Endodermal cell (in vitro differentiated cells): ENCODE measurements at regions not wholly inside any gene's neighbourhood (a gene's known extent, or its start where the extent isn't known, plus 50 kb on each side); places are given as distances from the start of the nearest gene placed in this dataset.

ENCODE experiments used
- DNase-seq: peaks from one replicate; pipeline ENCODE4 v3.0.0-alpha.2; 2017
- H3K27ac ChIP-seq: 2 replicates; pipeline ENCODE4 v1.5.1; 2013; ENCODE audit warnings: mild to moderate bottlenecking, low read depth, low read length, moderate library complexity
- H3K27me3 ChIP-seq: 2 replicates; pipeline ENCODE4 v1.6.1; 2013; ENCODE audit warnings: mild to moderate bottlenecking, low read length, moderate library complexity; ENCODE audit not compliant: insufficient read depth, control insufficient read depth, poor library complexity, severe bottlenecking
- H3K36me3 ChIP-seq: 2 replicates; pipeline ENCODE4 v1.7.0; 2013; ENCODE audit warnings: mild to moderate bottlenecking, low read length, moderate library complexity; ENCODE audit not compliant: control insufficient read depth, insufficient read depth
- H3K4me1 ChIP-seq: one replicate; pipeline ENCODE4 v1.7.0; 2013; ENCODE audit warnings: low read length; ENCODE audit not compliant: control insufficient read depth, insufficient read depth
- H3K4me3 ChIP-seq: 2 replicates; pipeline ENCODE4 v1.5.1; 2013; ENCODE audit warnings: mild to moderate bottlenecking, low read length, moderate library complexity
- H3K9ac ChIP-seq: 2 replicates; pipeline ENCODE4 v1.6.1; 2013; ENCODE audit warnings: mild to moderate bottlenecking, low read length, moderate library complexity; ENCODE audit not compliant: poor library complexity, severe bottlenecking; ENCODE audit errors: extremely low read depth
- H3K9me3 ChIP-seq: 2 replicates; pipeline ENCODE4 v1.6.1; 2013; ENCODE audit warnings: mild to moderate bottlenecking, low read length, moderate library complexity; ENCODE audit not compliant: control insufficient read depth
- H3K27ac Mint-ChIP-seq: 2 replicates; pipeline ENCODE4 v1.8.0; 2020; ENCODE audit warnings: mixed read lengths
- H3K27me3 Mint-ChIP-seq: 2 replicates; pipeline ENCODE4 v1.8.0; 2021; ENCODE audit warnings: mild to moderate bottlenecking, mixed read lengths; ENCODE audit not compliant: insufficient read depth
- H3K36me3 Mint-ChIP-seq: 2 replicates; pipeline ENCODE4 v1.8.0; 2020; ENCODE audit warnings: low read depth, mixed read lengths
- H3K4me1 Mint-ChIP-seq: 2 replicates; pipeline ENCODE4 v1.8.0; 2020; ENCODE audit warnings: mixed read lengths
- H3K4me3 Mint-ChIP-seq: 2 replicates; pipeline ENCODE4 v1.8.0; 2020; ENCODE audit warnings: mild to moderate bottlenecking, moderate library complexity, mixed read lengths
- H3K9me3 Mint-ChIP-seq: 2 replicates; pipeline ENCODE4 v1.8.0; 2020; ENCODE audit warnings: mild to moderate bottlenecking, mixed read lengths
- WGBS, 2 experiments: methylation state at CpG; one replicate each; pipeline versions ENCODE4 v1.1.5 to v1.1.7; 2013; ENCODE audit warnings: missing lambda C conversion rate in 2 of 2, mixed read lengths in 1 of 2; ENCODE audit not compliant: insufficient coverage in 1 of 2, insufficient read length in 1 of 2; 5-methylcytosine and 5-hydroxymethylcytosine counted together
- TF ChIP-seq, protein P1 (sequence below): fragments of 200-600 bp; sonication (generic); conservative IDR thresholded peaks from 2 replicates; pipeline ENCODE4 v1.5.0; 2021; ENCODE audit warnings: antibody characterized with exemption, mild to moderate bottlenecking

DNA sequence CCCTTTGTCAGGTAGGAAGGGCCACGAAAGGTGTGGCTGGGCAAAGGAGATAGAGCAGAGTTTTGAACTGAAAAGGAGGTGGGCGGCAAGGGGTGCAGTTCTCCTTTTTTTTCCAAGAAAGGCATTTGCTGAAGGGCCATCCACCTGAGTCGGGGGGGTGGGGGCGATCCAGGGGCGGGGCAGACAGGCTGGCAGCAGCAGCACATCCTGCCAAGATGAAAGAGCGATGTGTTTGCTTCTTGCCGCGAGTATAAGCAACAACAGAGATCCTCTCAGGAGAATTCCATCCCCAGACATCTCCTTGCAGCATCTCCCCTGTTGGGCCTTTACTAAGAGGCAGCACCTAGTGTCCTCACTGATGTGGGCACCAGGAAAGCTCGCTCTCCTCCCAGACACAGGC is 516.5 kb downstream of the CD83 start:
- H3K4me1 Mint-ChIP-seq: peaks cover 20% of the 10 kb centered on the region
- no peak overlapping the region for H3K9ac ChIP-seq
- no peak overlapping the region for H3K27ac Mint-ChIP-seq
- WGBS, 2 experiments: 89 to 91% methylated on average over 5 to 9 of the region's 9 CpGs
- H3K4me1 ChIP-seq: peaks cover under 1% of the 10 kb centered on the region
- no peaks in the 10 kb centered on the region for H3K36me3 Mint-ChIP-seq
- H3K27ac ChIP-seq: no peak overlapping the region
- H3K4me3 Mint-ChIP-seq: no peak overlapping the region
- DNase-seq: no peak
- no peaks in the 10 kb centered on the region for H3K9me3 Mint-ChIP-seq
- no peaks in the 10 kb centered on the region for H3K27me3 ChIP-seq
- TF ChIP-seq, protein P1, sequence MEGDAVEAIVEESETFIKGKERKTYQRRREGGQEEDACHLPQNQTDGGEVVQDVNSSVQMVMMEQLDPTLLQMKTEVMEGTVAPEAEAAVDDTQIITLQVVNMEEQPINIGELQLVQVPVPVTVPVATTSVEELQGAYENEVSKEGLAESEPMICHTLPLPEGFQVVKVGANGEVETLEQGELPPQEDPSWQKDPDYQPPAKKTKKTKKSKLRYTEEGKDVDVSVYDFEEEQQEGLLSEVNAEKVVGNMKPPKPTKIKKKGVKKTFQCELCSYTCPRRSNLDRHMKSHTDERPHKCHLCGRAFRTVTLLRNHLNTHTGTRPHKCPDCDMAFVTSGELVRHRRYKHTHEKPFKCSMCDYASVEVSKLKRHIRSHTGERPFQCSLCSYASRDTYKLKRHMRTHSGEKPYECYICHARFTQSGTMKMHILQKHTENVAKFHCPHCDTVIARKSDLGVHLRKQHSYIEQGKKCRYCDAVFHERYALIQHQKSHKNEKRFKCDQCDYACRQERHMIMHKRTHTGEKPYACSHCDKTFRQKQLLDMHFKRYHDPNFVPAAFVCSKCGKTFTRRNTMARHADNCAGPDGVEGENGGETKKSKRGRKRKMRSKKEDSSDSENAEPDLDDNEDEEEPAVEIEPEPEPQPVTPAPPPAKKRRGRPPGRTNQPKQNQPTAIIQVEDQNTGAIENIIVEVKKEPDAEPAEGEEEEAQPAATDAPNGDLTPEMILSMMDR: no peak
- peaks cover 2% of the 10 kb centered on the region for H3K27me3 Mint-ChIP-seq
- H3K9me3 ChIP-seq: no peaks in the 10 kb centered on the region
- H3K4me3 ChIP-seq: no peak overlapping the region
- H3K36me3 ChIP-seq: no peaks in the 10 kb centered on the region

GRCh38 chr6:14635195-14635594 is 517.6 kb downstream of the CD83 start:
- no CpG with 5 or more reads among the region's 1 CpG for WGBS, 2 experiments
- no peak overlapping the region for H3K27ac Mint-ChIP-seq

GRCh38 chr6:14635934-14636591 is 518.5 kb downstream of the CD83 start:
- WGBS, 2 experiments: 63 to 81% methylated on average over 2 to 6 of the region's 6 CpGs
- Mint-ChIP-seq H3K27ac (no peak overlapping the region), H3K9me3 (no peaks in the 10 kb centered on the region), H3K4me1 (peaks cover 33% of the 10 kb centered on the region), H3K36me3 (no peaks in the 10 kb centered on the region), H3K27me3 (no peaks in the 10 kb centered on the region), H3K4me3 (no peak overlapping the region)
- Histone ChIP-seq H3K36me3 (no peaks in the 10 kb centered on the region), H3K9me3 (no peaks in the 10 kb centered on the region), H3K9ac (no peak overlapping the region), H3K4me3 (no peak overlapping the region), H3K4me1 (peaks cover 12% of the 10 kb centered on the region), H3K27ac (no peak overlapping the region), H3K27me3 (no peaks in the 10 kb centered on the region)
- DNase-seq: no peak
- TF ChIP-seq, protein P1: no peak

More at GRCh38 chr6:14635195-14635594, 517.6 kb downstream of the CD83 start:
- Histone ChIP-seq H3K36me3 (no peaks in the 10 kb centered on the region), H3K4me3 (no peak overlapping the region), H3K9ac (no peak overlapping the region), H3K27me3 (no peaks in the 10 kb centered on the region), H3K27ac (no peak overlapping the region), H3K4me1 (peaks cover 10% of the 10 kb centered on the region), H3K9me3 (no peaks in the 10 kb centered on the region)
- no peak overlapping the region for H3K4me3 Mint-ChIP-seq
- peaks cover 25% of the 10 kb centered on the region for H3K4me1 Mint-ChIP-seq
- H3K9me3 Mint-ChIP-seq: no peaks in the 10 kb centered on the region
- TF ChIP-seq, protein P1: no peak
- H3K36me3 Mint-ChIP-seq: no peaks in the 10 kb centered on the region
- no peaks in the 10 kb centered on the region for H3K27me3 Mint-ChIP-seq
- no peak for DNase-seq
